Activated B cell treated with CpG ODN at 0.5 μM for 24 hours (primary cell): ENCODE measurements at regions not wholly inside any gene's neighbourhood (a gene's known extent, or its start where the extent isn't known, plus 50 kb on each side); places are given as distances from the start of the nearest gene placed in this dataset.

Experiments
- ATAC-seq: fragments of 200-7000 bp; cut with Tn5 transposase; one replicate; pipeline ENCODE4 v1.10.0; 2021; ENCODE audit warnings: low read depth, mild to moderate bottlenecking, moderate library complexity
- CTCF ChIA-PET: fragments of 350-600 bp; sonication (Branson Sonifier 250); formaldehyde crosslinking; loops from one replicate; lab custom pipeline; 2021; ENCODE audit warnings: antibody characterized with exemption; lab: Charles Lee
- POLR2A ChIA-PET: fragments of 350-600 bp; sonication (Branson Sonifier 250); formaldehyde crosslinking; loops from one replicate; lab custom pipeline; 2021; ENCODE audit warnings: antibody characterized with exemption; lab: Charles Lee
- DNase-seq: peaks from one replicate; pipeline ENCODE4 v3.0.0; 2022
- H3K27ac Mint-ChIP-seq: one replicate; pipeline ENCODE4 v1.8.0; 2020; ENCODE audit warnings: mixed read lengths
- H3K27me3 Mint-ChIP-seq: one replicate; pipeline ENCODE4 v1.8.0; 2021; ENCODE audit warnings: mixed read lengths
- H3K36me3 Mint-ChIP-seq: one replicate; pipeline ENCODE4 v1.8.0; 2021; ENCODE audit warnings: low read depth, mixed read lengths
- H3K4me1 Mint-ChIP-seq: one replicate; pipeline ENCODE4 v1.8.0; 2021; ENCODE audit warnings: mixed read lengths
- H3K4me3 Mint-ChIP-seq: one replicate; pipeline ENCODE4 v1.8.0; 2020; ENCODE audit warnings: mild to moderate bottlenecking, mixed read lengths
- H3K9me3 Mint-ChIP-seq: one replicate; pipeline ENCODE4 v1.8.0; 2020; ENCODE audit warnings: mixed read lengths
- intact Hi-C: fragments of 100-400 bp; cut with micrococcal nuclease; formaldehyde crosslinking; loops from one replicate; pipeline ENCODE4 v1.15.1; 2024
- TF ChIP-seq, protein P1 (sequence below): fragments of 200-600 bp; IDR thresholded peaks from one replicate; pipeline ENCODE4 v1.8.0; 2022; ENCODE audit warnings: antibody characterized with exemption, mild to moderate bottlenecking

- intact Hi-C loops, result loop anchor here (1.0 to 5.0 kb wide), 4 partner anchors 8 to 38 kb away; no protein-coding TSS in a partner anchor
- POLR2A ChIA-PET, result interaction anchor here (0.9 to 1.4 kb wide), 7 partner anchors 8 to 74 kb away, joined by 3 to 8 read pairs (median 4); partner anchors contain the start of gene SFMBT2
- ATAC-seq, result peak; percentile 32
- H3K9me3 Mint-ChIP-seq, result no peaks in the 10 kb centered on the region
- no peak for DNase-seq
- no peaks in the 10 kb centered on the region for H3K36me3 Mint-ChIP-seq
- H3K27me3 Mint-ChIP-seq, result no peaks in the 10 kb centered on the region
- peak overlapping the region; percentile 76 for H3K4me3 Mint-ChIP-seq
- TF ChIP-seq, protein P1, sequence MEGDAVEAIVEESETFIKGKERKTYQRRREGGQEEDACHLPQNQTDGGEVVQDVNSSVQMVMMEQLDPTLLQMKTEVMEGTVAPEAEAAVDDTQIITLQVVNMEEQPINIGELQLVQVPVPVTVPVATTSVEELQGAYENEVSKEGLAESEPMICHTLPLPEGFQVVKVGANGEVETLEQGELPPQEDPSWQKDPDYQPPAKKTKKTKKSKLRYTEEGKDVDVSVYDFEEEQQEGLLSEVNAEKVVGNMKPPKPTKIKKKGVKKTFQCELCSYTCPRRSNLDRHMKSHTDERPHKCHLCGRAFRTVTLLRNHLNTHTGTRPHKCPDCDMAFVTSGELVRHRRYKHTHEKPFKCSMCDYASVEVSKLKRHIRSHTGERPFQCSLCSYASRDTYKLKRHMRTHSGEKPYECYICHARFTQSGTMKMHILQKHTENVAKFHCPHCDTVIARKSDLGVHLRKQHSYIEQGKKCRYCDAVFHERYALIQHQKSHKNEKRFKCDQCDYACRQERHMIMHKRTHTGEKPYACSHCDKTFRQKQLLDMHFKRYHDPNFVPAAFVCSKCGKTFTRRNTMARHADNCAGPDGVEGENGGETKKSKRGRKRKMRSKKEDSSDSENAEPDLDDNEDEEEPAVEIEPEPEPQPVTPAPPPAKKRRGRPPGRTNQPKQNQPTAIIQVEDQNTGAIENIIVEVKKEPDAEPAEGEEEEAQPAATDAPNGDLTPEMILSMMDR, result no peak
- peak overlapping the region; percentile 53 for H3K27ac Mint-ChIP-seq
- peaks cover 64% of the 10 kb centered on the region for H3K4me1 Mint-ChIP-seq
- CTCF ChIA-PET, result no interaction called here
Observed at GRCh38 chr10:7484456-7485243, 73.8 kb upstream of the SFMBT2 start.

DNA sequence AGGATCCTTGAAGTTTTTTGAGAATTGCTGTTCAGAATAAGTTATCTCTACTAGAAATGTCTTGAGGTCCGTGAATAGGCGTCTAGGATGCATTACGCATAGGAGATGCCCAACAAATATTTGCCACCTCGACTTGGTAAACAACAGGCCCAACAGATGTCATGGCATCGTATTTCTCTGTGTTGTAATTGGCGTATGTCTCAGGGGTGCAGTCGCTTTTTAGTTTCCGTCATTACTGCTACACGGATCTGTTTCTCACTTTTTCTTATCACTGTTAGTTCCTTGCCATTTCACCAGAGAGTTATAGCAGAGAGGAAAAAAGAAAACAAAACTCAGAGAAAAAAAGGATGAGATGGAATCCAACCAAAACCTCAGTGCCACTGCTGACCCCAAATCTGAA, 73.0 kb upstream of the SFMBT2 start:
- ChIA-PET POLR2A (interaction anchor here (1.2 to 1.4 kb wide), 5 partner anchors 9 to 72 kb away, joined by 3 to 8 read pairs (median 4); no protein-coding TSS in a partner anchor), CTCF (no interaction called here)

DNA sequence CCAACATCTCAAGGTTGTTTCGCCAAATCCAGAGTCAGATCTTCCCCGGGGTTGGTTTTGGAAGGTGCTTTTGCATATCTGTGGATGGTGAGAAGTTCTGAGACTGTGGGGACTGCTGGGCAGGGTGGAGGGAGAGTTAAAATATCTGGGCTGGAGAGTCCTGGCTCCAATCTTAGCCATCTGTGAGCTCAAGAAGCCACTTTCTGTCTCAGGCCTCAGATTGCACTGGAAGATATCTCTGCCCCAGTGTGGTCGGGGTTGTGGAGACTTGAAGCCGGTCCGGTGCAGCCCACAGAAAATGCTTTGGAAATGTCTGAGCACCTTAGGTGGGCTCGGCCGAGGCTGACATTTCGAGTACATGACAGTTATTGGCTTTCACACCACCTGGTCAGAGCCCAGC, 72.2 kb upstream of the SFMBT2 start:
- peaks cover 72% of the 10 kb centered on the region for H3K4me1 Mint-ChIP-seq
- no peak for ATAC-seq
- ChIA-PET POLR2A (no interaction called here), CTCF (no interaction called here)
- DNase-seq, result no peak
- H3K4me3 Mint-ChIP-seq, result no peak overlapping the region
- H3K27me3 Mint-ChIP-seq, result no peaks in the 10 kb centered on the region
- H3K27ac Mint-ChIP-seq, result peak overlapping the region; percentile 37
- intact Hi-C loops, result loop anchor here (5.0 kb wide), 1 partner anchor 36 kb away; no protein-coding TSS in a partner anchor
- H3K36me3 Mint-ChIP-seq, result no peaks in the 10 kb centered on the region
- TF ChIP-seq, protein P1, result no peak
- H3K9me3 Mint-ChIP-seq, result no peaks in the 10 kb centered on the region

More for the DNA sequence above, 73.0 kb upstream of the SFMBT2 start:
- no peaks in the 10 kb centered on the region for H3K27me3 Mint-ChIP-seq
- H3K4me3 Mint-ChIP-seq, result no peak overlapping the region
- peaks cover 66% of the 10 kb centered on the region for H3K4me1 Mint-ChIP-seq
- H3K27ac Mint-ChIP-seq, result peak overlapping the region; percentile 47
- H3K36me3 Mint-ChIP-seq, result no peaks in the 10 kb centered on the region
- ATAC-seq (no peak), DNase-seq (no peak)
- intact Hi-C loops, result loop anchor here (1.0 to 5.0 kb wide), 3 partner anchors 8 to 39 kb away; no protein-coding TSS in a partner anchor
- H3K9me3 Mint-ChIP-seq, result no peaks in the 10 kb centered on the region
- TF ChIP-seq, protein P1, result no peak

GRCh38 chr10:7481368-7481765, 70.5 kb upstream of the SFMBT2 start:
- peak overlapping the region; percentile 79 for H3K27ac Mint-ChIP-seq
- POLR2A ChIA-PET, result interaction anchor here (1.0 to 1.2 kb wide), 3 partner anchors 9 to 70 kb away, joined by 3 to 6 read pairs (median 6); partner anchors contain the start of gene SFMBT2
- CTCF ChIA-PET, result interaction anchor here (1.2 kb wide), 1 partner anchor 9 kb away, joined by 4 read pairs; no protein-coding TSS in a partner anchor
- DNase-seq, result no peak
- ATAC-seq, result no peak
- H3K4me1 Mint-ChIP-seq, result peaks cover 81% of the 10 kb centered on the region
- TF ChIP-seq, protein P1, result no peak
- H3K4me3 Mint-ChIP-seq, result peak overlapping the region; percentile 70
- no peaks in the 10 kb centered on the region for H3K27me3 Mint-ChIP-seq
- no peaks in the 10 kb centered on the region for H3K9me3 Mint-ChIP-seq
- intact Hi-C loops, result loop anchor here (1.0 to 5.0 kb wide), 3 partner anchors 9 to 71 kb away; partner anchors contain the start of gene SFMBT2
- no peaks in the 10 kb centered on the region for H3K36me3 Mint-ChIP-seq
